GM21423 (cell line): ENCODE measurements at regions not wholly inside any gene's neighbourhood (a gene's known extent, or its start where the extent isn't known, plus 50 kb on each side); places are given as distances from the start of the nearest gene placed in this dataset.

Source experiments
- ATAC-seq: cut with Tn5 transposase; IDR thresholded peaks from one replicate; pipeline ENCODE4 v1.9.1; 2021; ENCODE audit warnings: mild to moderate bottlenecking, moderate library complexity; ENCODE audit not compliant: unreplicated experiment

DNA sequence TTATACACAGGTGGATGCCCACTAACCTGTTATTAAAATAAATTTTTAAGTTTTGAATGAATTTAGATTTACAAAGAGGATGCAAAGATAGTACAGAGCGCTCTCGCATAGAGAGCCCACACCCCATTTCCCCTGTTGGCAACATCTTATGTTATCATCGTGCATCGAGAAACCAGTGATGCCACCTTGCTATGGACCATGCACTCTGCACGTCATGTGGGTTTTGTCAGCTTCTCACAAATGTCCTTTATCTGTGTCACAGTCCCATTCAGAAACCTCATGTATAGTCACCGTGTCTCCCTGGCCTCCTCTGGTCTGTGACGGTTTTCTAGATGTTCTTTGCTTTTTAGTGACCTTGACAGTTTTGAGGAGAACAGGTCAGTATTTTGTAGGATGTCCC lies 60.0 kb downstream of the ING1 start:
- no peak for ATAC-seq

DNA sequence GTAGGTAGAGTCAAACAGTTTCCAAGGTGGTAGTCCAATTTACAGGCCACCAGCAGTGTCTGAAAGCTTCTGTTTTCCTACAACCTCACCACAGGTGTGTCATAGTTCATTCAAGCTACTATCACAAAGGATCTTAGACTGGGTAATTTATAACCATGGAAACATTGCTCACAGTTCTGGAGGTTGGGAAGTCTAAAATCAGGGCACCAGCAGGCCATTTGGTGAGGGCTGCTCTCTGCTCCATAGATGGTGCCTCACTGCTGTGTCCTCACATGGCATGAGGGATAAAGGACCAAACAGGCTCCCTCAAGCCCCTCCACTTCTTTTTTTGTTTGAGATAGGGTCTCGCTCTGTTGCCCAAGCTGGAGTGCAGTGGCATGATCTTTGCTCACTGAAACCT lies 60.6 kb downstream of the ING1 start:
- ATAC-seq: no peak

DNA sequence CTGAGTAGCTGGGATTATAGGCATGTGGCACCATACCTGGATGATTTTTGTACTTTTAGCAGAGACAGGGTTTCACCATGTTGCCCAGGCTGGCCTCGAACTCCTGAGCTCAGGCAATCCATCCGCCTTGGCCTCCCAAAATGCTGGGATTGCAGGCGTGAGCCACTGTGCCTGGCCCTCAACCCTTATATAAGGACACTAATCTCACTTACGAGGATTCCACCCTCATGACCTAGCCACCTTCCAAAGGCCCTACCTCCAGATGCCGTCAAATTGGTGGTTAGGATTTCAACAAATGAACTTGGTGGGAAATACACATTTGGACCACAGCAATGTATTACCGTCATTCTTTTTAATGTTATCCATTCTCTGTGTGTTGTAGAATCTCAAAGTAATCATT lies 61.0 kb downstream of the ING1 start:
- no peak for ATAC-seq

DNA sequence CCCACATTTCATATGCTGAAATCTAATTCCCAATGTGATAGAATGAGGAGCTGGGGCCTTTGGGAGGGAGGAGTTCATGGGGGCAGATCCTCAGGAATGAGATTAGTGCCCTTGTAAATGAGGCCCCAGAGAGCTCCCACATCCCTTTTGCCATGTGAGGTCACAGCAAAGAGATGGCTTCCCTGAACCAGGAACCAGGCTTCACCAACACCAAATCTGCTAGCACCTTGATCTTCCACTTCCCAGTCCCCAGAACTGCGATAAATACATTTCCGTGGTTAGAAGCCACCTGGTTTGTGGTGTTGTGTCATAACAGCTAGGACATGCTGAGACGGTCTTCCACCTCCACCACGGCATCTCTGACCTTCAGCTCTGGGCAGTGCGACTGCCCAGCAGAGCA lies 62.1 kb downstream of the ING1 start:
- no peak for ATAC-seq

DNA sequence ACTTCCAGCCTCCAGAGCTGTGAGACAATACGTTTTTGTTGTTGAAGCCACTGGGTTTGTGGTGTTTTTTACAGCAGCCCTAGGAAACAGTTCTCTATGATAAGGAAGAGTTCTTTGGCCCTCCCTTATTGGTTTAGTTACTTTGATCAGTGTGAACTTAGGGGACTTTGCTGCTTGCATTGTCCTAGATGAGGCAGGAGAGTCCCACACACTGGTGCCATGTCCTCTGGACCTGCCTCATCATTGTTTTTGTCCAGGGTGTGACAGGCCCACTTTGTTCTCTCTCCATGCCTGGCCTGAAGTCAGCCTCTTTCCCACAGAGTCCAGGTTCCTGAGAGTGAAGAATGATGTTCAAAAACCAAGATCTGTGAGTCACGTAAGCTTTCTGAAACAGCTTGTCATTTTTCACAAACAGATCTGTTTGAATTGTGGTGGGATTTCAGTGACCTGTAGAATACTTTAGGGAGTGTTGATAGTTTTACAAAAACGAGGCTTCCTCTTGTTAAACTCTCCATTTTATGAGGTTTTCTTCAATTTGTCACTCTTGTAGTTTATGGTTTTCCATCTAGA lies 63.8 kb downstream of the ING1 start:
- no peak for ATAC-seq

DNA sequence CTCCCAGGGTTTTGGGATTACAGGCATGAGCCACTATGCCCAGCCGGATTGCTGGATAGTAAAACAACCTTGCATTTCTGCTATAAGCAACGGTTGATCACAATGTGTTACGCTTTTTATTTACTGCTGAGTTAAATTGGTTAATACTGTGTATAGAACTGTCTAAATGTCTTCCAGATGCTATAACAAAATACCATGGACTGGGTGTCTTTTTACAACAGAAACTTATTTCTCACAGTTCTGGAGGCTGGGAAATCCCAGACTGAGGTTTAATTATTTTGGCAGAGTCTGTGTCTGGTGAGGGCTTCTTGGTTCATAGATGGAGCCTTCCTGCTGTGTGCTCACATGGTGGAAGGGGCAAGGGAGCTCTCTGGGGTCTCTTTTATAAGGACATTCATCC lies 65.5 kb downstream of the ING1 start:
- no peak for ATAC-seq

DNA sequence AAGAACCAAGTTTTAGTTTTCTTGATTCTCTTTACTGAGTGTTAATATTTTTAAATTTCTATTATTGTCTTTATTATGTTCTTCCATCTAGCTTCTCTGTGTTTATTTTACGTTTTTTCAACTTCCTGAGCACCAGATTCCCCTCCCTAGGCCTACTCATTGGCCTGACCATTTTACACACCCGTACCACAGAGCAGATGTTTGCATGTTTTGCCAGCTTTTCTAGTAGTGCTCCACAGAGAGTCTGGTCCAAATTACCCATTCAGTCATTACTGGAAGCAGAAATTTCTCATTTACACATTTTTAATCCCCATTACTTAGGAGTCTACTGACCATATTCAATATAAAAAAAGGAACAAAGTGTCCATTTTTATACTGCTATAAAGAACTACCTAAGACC lies 66.9 kb downstream of the ING1 start:
- ATAC-seq: no peak

DNA sequence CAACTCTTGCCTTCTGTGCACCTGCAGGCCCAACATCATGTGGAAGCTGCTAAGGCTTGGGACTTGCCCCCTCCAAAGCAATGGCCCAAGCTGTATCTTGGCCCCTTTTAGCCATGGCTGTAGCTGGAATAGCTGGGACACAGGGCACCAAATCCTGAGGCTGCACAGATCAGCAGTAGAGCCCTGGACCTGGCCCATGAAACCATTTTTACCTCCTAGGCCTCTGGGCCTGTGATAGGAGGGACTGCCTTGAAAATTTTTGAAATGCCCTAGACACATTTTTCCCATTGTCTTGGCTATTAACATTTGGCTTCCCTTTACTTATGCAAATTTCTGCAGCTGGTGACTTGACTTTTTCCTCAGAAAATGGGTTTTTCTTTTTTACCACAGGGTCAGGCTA lies 68.7 kb downstream of the ING1 start:
- ATAC-seq: no peak

DNA sequence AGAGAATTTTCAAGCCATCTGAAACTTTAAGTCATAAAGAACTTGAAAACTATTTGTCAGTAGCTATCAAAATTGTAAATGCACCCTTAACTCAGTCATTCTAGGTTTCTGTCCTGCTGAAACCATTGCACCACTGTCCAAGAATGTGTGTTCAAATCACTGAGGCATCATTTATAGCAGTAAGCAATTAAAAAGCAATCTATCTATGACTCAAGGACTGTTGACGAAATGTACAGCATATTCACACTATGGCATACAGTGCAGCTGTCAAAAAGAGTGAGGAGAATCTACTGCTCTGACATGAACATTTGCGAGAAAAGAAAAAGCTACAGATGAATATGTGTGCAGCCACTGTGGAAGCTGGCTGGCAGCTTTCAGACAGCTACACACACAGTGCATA lies 71.2 kb downstream of the ING1 start:
- no peak for ATAC-seq

DNA sequence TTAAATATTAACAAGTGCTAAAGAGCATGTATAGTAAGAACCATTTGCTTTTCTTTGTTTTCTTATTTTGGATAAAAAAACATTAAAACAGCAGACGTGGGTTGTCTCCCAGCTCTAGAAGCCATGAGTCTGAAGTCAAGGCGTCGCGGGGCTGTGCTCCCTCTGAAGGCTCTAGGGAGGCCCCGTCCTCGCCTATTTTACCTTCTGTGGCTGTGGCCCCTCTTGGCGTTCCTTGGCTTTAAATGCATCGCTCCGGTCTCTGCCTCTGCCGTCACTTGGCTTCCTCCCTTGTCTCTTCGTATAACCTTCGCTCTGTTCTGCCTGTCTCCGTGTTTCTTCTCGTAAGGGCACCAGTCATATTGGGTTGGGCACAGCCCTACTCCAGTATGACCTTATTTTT lies 75.3 kb downstream of the ING1 start:
- no peak for ATAC-seq

DNA sequence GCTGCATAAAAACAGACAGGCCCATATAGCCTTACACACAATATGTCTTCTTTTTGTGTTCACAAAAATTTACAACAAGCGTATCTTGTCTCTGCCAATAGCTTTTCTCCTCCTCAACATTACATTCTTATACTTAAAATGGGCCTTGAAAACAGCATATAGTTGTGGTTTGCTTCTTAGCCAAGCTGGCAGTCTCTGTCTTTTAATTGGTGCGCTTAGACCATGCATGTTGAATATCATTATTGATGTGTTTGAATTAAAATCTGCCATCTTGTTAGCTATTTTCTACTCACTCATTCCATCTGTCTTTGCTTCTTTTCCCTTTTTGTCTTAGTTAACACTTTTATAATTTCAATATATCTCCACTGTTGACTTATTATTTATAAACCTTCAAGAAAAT lies 76.4 kb downstream of the ING1 start:
- ATAC-seq: no peak

DNA sequence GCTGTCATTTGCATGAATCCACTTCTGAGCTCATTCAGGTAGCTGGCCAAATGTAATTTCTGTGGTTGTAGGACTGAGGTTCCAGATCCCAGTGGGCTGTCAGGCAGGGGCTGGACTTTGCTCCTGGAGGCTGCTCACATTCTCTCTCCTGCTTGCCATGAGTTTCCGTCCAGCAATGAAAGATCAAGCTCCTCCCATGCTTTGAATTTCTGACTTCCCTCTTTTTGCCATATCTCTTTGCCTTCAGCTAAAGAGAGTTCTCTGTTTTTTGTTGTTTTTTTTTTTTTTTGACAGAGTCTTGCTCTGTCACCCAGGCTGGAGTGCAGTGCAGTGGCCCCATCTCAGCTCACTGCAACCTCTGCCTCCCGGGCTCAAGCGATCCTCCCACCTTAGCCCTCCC lies 76.9 kb downstream of the ING1 start:
- no peak for ATAC-seq

DNA sequence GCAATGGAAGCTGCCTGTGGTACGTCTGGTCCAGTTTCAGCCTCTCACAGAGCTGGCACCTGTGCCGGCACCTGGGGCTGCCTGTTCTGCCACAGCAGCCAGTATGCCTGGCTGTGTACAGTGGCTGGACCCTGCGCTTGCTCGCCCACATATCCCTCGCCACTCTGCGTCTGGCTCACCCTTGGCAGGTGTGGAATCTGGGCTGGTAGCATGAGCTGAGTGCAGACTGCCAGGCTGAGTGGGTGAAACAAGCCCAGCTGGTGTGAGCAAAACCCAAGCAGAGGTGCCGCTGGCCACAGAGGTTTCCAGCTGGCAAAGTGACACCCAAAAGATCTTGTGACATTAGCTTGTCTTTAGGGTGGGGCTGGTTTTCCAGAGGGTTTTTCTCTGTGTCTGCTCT lies 80.7 kb downstream of the ING1 start:
- no peak for ATAC-seq

DNA sequence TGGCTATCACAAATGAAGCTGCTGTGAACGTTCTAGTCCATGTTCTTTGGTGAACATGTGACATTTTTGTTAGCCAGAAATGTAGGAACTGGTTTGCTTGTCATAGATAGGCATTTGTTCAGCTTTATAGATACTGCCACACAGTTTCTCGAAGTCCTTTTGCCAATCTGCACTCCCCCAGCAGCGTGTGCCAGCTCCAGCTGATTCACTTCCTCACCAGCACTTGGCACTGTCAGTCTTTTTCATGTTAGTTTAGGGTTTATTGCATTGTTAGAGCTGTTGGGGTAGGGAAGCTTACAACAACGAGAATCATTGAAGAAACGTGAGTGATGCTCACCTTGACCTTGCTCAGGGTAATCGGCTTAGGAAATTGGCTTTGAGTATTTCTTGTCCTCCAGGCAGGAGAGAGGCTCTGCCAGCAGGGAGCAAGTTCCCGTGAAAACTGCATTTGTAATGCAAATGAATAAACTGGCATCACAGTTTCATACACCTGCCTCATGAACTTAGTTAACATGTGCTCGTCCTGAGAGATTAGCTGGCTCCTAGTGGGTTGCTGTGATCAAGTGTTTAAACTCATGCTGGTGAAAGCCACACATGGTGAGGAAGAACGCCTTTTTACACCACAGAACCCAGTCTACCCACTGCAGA lies 83.9 kb downstream of the ING1 start:
- ATAC-seq: no peak

DNA sequence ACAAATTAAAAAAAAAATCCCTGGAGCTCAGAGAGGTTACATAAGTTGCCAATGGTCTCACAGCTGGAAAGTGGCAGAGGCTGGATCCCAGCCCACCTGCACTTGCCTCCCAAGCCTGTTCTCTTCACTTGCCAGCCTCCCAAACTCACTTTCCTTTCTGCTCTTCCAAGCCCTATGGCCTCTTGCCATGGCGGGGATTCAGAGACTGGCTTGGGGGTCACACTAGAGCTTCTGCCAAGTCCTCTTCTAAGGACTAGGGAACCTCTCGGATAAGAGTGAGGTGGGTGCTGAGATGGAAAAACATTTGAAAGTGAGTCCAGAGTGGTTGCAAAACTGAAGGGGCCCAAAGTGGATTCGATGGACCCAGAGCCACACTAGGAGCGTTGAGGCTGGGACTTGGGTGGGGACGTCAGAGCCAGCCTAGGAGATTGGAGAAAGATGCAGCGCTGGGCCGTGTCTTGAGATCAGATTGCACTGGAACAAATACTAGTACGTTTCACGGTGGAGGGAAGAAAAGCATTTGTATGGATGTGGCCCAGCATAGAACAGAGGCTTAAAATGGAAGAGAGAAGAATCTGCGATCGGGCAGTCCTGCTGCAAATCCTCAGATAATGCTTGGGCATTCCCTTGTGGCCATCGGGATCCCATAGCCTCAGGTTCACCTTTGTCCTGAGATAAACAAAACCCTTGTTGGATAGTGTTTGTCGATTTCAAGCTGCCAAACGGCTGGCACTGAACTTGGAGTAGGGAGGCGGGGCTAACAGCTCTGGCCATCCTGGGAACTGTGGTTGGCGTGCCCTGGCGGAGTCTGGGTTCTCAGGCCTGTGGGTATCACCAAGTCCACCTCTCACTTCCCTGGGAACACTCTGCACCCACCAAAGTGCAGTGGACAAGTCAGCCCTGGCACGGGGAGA lies 84.8 kb downstream of the ING1 start:
- no peak for ATAC-seq

DNA sequence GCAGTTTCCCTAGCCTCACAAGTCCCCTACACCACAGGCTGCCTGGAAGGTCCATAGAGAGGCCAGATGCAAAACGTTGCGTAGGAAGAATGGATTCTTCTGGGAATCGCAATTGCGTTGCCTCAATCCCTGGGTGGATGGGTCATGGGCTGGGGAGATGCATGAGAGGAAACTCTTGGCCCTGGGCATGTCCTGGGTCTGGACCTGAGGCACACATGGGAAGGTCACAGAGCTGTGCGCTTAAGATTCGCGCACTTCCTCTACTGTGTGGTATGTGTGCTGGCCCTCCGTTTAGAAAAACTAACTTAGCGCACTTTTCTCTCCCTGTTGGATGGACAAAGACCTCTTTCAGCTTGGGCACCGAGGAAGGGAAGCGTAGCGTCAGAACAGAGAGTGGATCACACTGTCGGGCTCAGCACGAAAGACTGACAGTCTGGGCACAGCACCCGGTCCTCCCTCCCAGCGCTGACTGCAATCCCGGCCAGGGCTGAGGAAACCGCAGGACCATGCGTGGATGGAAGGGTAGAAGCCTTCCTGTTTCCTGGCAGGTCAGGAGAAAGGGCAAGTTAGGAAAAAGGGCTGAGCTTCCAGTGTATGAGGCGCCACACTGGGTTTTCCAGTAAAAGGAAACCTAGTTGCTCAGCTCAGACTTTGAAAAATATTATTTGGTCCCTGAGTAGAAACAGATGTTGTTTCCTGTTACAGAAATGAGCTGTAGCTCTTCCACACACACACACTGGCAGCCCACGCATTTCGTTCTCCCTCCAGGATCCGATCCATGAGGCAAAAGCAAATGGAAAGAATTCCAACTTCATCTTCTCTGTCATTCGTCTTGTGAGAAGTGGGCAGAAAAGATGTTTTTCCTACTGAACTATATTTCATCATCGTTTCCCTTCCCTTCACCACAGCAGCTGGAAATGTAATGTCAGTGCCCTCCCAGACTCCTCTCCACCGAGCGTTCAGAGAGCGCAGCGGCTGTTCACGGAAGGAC lies 86.0 kb downstream of the ING1 start:
- no peak for ATAC-seq

DNA sequence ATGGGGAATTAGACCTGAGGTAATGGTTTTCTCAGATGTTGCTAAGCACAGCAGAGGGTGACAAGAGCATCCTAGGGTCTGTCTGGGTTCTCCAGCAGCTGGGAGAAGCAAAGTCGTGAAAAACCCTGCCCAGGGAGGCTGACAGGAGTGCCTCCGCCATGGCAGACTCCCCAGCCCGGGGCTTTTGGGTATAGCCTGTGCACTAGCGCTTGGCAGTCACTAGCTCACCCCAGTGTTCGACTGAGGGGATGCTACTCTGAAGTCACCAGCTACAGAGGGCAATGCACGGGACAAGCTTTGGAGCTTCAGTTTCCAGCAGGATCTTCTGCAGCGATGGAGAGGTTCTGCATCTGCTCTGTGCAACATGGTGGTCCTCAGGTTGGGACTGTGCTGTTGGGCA lies 87.5 kb downstream of the ING1 start:
- ATAC-seq: no peak

DNA sequence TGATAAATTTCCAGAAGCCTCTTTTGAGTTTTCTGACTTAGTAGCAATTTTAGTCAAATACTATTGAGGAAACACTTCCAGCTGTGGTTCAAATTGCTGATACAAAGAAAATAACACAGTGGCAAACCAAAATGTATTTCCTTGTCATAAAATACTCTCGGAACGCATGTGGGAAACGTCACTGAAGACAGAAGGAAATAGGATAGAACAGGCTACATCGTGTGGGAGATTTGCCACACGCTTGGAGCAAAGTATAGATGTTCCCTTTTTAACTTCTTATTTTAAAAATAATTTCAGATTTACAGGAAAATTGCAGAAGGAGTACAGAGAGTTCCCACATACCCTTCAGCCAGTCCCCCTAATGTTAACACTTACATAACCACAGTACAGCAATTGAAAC lies 88.8 kb downstream of the ING1 start:
- no peak for ATAC-seq

DNA sequence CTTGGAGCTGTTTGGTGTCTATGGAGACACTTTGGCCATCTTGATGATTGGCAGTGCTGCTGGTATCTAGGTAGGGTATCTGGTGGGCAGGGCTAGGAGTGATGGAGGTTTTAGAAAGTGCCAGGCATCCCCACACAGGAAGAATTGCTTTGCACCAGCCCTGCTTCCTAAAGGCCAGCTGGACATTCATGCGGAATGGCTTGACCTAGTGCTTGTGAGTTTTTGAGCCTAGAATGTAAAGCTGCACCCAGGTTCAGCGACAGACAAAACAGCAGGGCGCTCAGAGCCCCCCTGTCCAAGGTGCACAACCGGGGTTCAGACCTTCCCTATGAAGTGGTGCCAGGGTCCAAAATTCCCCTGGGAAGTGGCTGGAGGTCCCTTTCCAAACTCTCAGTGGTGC lies 93.1 kb downstream of the ING1 start:
- ATAC-seq: no peak

DNA sequence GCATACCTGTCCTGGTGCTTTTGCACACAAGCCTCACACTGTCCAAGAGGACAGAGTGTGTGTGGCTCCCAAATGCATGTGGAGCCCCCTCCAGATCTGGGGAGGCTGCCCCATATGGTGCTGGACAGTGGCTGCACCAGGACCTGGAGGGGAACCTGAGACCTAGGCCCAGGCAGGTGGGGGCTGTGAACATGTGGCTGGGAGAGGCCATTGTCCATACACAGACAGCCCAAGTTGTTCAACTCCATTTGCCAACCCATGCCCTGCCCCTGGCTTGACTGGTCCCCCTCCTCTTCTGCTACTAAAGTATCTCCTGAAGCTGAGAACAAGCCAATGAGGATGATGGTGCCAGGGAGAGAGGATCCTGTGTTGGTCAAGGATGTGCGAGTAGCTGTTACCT lies 94.0 kb downstream of the ING1 start:
- ATAC-seq: no peak

DNA sequence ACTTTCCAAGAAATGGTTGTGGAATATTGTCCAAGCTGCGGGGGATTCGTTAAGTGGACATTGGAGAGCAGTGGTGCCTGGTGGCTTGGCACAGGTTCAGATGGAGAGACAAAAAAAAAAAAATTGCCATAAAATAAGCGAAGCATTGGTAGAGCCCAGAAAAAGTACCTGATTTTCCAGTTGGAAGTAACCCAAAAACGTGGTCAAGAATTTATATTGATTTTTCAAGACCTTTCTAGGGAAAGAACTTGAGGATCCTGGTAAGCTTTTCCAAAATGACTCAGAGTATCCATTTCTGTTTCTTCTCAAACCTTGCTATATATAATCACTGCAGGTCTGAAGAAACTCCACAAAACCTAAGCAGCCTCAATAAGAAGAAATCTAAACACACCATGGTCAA lies 94.6 kb downstream of the ING1 start:
- ATAC-seq: no peak
